WTC11 (cell line): ENCODE measurements at regions not wholly inside any gene's neighbourhood (a gene's known extent, or its start where the extent isn't known, plus 50 kb on each side); places are given as distances from the start of the nearest gene placed in this dataset.

Experiments
- ATAC-seq: fragments of 200-7000 bp; cut with Tn5 transposase; 2 replicates; pipeline ENCODE4 v1.10.0; 2021; ENCODE audit warnings: mild to moderate bottlenecking, moderate library complexity
- CTCF ChIA-PET: fragments of 300-600 bp; sonication (Branson Sonifier 250); formaldehyde crosslinking; loops from one replicate; lab custom pipeline; 2021; ENCODE audit warnings: antibody characterized with exemption; lab: Charles Lee
- POLR2A ChIA-PET: fragments of 350-600 bp; sonication (Branson Sonifier 250); formaldehyde crosslinking; loops from one replicate; lab custom pipeline; 2021; ENCODE audit warnings: antibody characterized with exemption; lab: Charles Lee
- DNase-seq: peaks from one replicate; pipeline ENCODE4 v3.0.0; 2021; ENCODE audit warnings: low spot score
- H3K27ac Mint-ChIP-seq: 2 replicates; pipeline ENCODE4 v1.8.0; 2021; ENCODE audit warnings: mixed read lengths
- H3K27me3 Mint-ChIP-seq: 2 replicates; pipeline ENCODE4 v1.8.0; 2021; ENCODE audit warnings: low read depth, mild to moderate bottlenecking, moderate library complexity, mixed read lengths
- H3K36me3 Mint-ChIP-seq: 2 replicates; pipeline ENCODE4 v1.8.0; 2021; ENCODE audit warnings: mixed read lengths
- H3K4me1 Mint-ChIP-seq: 2 replicates; pipeline ENCODE4 v1.8.0; 2022; ENCODE audit warnings: mixed read lengths
- H3K4me3 Mint-ChIP-seq: 2 replicates; pipeline ENCODE4 v1.8.0; 2021; ENCODE audit warnings: mild to moderate bottlenecking, moderate library complexity, mixed read lengths
- H3K9me3 Mint-ChIP-seq: 2 replicates; pipeline ENCODE4 v1.8.0; 2021; ENCODE audit warnings: mixed read lengths
- AFF4 ChIP-seq: sonication (generic); formaldehyde crosslinking; IDR thresholded peaks from 2 replicates; pipeline ENCODE4 v1.8.1; 2023; ENCODE audit warnings: mild to moderate bottlenecking, missing genetic modification reagents, borderline replicate concordance
- ATF6 ChIP-seq: sonication (generic); formaldehyde crosslinking; IDR thresholded peaks from 2 replicates; pipeline ENCODE4 v1.8.1; 2023; ENCODE audit warnings: mild to moderate bottlenecking, missing genetic modification reagents
- CREB1 ChIP-seq: sonication (generic); formaldehyde crosslinking; IDR thresholded peaks from 2 replicates; pipeline ENCODE4 v1.8.0; 2023; ENCODE audit warnings: mild to moderate bottlenecking, missing genetic modification reagents
- FOXJ3 ChIP-seq: sonication (generic); formaldehyde crosslinking; IDR thresholded peaks from 2 replicates; pipeline ENCODE4 v1.9.0; 2021; ENCODE audit warnings: missing genetic modification reagents, mild to moderate bottlenecking, borderline replicate concordance
- GABPB1 ChIP-seq: sonication (generic); formaldehyde crosslinking; IDR thresholded peaks from 2 replicates; pipeline ENCODE4 v1.8.1; 2023; ENCODE audit warnings: mild to moderate bottlenecking, missing genetic modification reagents
- GRHL2 ChIP-seq: fragments of 250-450 bp; sonication (Bioruptor Pico); IDR thresholded peaks from 2 replicates; pipeline ENCODE4 v1.8.0; 2022; ENCODE audit warnings: mild to moderate bottlenecking, moderate library complexity; ENCODE audit not compliant: insufficient replicate concordance, severe bottlenecking
- MAX ChIP-seq: sonication (generic); formaldehyde crosslinking; IDR thresholded peaks from 2 replicates; pipeline ENCODE4 v1.8.0; 2022; ENCODE audit warnings: mild to moderate bottlenecking, missing genetic modification reagents
- NR3C1 ChIP-seq: sonication (generic); formaldehyde crosslinking; conservative IDR thresholded peaks from 2 replicates; pipeline ENCODE4 v1.8.1; 2023; ENCODE audit warnings: low read depth, mild to moderate bottlenecking, missing genetic modification reagents
- RORB ChIP-seq: fragments of 250-450 bp; sonication (Bioruptor Pico); IDR thresholded peaks from 2 replicates; pipeline ENCODE4 v1.9.0; 2021; ENCODE audit warnings: mild to moderate bottlenecking
- TEAD1 ChIP-seq: sonication (generic); formaldehyde crosslinking; IDR thresholded peaks from 2 replicates; pipeline ENCODE4 v1.8.0; 2022; ENCODE audit warnings: mild to moderate bottlenecking, missing genetic modification reagents
- TP53 ChIP-seq: sonication (generic); formaldehyde crosslinking; IDR thresholded peaks from 2 replicates; pipeline ENCODE4 v1.8.1; 2023; ENCODE audit warnings: mild to moderate bottlenecking, missing genetic modification reagents
- ZNF263 ChIP-seq: sonication (generic); formaldehyde crosslinking; IDR thresholded peaks from 2 replicates; pipeline ENCODE4 v1.8.1; 2022; ENCODE audit warnings: low read depth, mild to moderate bottlenecking, moderate library complexity, missing genetic modification reagents
- ZNF317 ChIP-seq: sonication (generic); formaldehyde crosslinking; IDR thresholded peaks from 2 replicates; pipeline ENCODE4 v1.8.1; 2023; ENCODE audit warnings: low read depth, mild to moderate bottlenecking, moderate library complexity, missing genetic modification reagents, borderline replicate concordance
- ZNF416 ChIP-seq: fragments of 250-450 bp; sonication (Bioruptor Pico); IDR thresholded peaks from 2 replicates; pipeline ENCODE4 v1.9.0; 2021; ENCODE audit warnings: mild to moderate bottlenecking, inconsistent platforms
- TF ChIP-seq, protein P1 (sequence below): fragments of 250-450 bp; sonication (Bioruptor Pico); conservative IDR thresholded peaks from 2 replicates; pipeline ENCODE4 v1.9.0; 2021; ENCODE audit warnings: mild to moderate bottlenecking
- TF ChIP-seq, protein P2 (sequence below): fragments of 200-600 bp; IDR thresholded peaks from 2 replicates; pipeline ENCODE4 v1.8.0; 2022; ENCODE audit warnings: antibody characterized with exemption
- TF ChIP-seq, protein P3 (sequence below): fragments of 250-450 bp; sonication (Bioruptor Pico); IDR thresholded peaks from 2 replicates; pipeline ENCODE4 v2.1.2; 2022; ENCODE audit warnings: mild to moderate bottlenecking, moderate library complexity
- TF ChIP-seq, protein P4 (sequence below): sonication (generic); formaldehyde crosslinking; IDR thresholded peaks from 2 replicates; pipeline ENCODE4 v1.8.1; 2022; ENCODE audit warnings: mild to moderate bottlenecking, moderate library complexity, missing genetic modification reagents

DNA sequence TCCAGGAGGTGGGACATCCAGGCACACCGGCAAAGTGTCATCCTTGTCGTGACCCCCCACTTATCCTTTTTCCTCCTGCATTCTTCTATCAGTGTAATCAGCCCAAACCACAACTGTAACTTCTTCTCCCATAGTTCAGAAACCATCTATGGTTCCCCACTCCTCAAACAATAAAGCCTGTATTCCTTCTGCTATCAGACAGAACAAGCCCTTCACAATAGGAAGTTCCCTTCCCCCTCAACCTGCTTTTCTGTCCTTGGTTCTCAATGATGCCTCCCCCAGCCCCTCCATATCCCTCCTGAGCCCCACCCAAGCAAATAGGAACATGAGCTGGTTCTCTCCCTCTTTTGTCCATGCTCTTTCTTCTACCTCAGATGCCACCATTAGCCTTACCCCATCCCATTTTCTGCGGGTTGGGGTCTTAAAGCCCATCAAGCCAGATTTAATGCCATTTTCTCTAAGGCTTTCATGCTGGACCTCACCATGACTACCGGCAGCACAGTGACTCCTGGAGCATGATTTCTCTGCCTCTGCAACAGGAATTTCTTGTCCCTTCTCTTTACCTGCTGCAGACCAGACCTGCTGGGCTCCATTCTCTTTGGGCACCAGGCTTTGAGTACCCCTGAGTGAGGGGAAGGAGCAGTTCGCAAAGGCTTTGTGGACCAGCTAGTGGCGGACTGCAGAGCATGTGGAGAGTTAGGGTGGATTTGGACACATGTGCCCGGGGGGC is 92.8 kb upstream of the PAX2 start:
- Mint-ChIP-seq H3K4me3 (no peak overlapping the region), H3K9me3 (peaks cover 3% of the 10 kb centered on the region; the same call in 1 of the 2 replicates), H3K27ac (no peak overlapping the region), H3K4me1 (peaks cover 25% of the 10 kb centered on the region), H3K36me3 (no peaks in the 10 kb centered on the region), H3K27me3 (peaks cover 60% of the 10 kb centered on the region)
- no peak for ATAC-seq
- no peak for DNase-seq
- CTCF ChIA-PET = interaction anchor here (1.6 to 2.0 kb wide), 2 partner anchors 83 to 91 kb away, joined by 6 to 10 read pairs; no protein-coding TSS in a partner anchor
- TF ChIP-seq FOXJ3 (CRISPR knock-in tag) (no peak), ZNF263 (no peak), CREB1 (CRISPR knock-in tag) (no peak), NR3C1 (no peak), ZNF317 (CRISPR knock-in tag) (no peak), TEAD1 (CRISPR knock-in tag) (no peak), ZNF416 (CRISPR knock-in tag) (no peak), TP53 (CRISPR knock-in tag) (no peak)
- TF ChIP-seq, protein P1, sequence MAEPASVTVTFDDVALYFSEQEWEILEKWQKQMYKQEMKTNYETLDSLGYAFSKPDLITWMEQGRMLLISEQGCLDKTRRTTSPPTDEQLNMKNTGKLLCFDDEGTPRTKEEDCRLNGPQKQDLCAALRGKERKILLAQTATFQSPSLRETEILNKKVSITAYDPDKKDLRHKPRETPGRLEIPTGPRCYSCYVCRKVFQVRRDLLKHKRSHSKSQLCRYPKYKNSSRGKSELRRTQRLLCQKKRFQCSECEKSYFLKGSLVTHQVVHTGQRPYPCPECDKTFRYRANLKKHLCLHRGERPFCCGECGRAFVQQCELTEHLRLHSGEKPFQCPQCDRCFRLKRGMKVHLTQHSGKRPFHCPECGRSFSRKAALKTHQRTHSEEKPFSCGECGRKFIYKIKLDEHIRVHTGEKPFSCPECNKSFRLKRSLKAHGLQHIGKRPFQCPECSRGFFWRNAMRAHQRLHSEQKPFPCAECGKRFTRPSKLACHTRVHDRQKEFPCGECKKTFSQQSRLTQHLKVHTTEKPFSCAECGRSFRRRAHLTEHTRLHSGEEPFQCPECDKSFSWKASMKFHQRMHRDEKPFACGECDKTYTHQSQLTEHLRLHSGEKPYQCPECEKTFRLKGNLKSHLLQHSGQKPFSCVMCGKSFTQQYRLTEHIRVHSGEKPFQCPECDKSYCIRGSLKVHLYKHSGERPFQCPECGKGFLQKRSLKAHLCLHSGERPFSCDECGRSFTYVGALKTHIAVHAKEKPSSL (CRISPR knock-in tag) = no peak
- POLR2A ChIA-PET = no interaction called here

GRCh38 chr10:100653238-100653956 is 92.0 kb upstream of the PAX2 start:
- Mint-ChIP-seq H3K36me3 (no peaks in the 10 kb centered on the region), H3K4me1 (peaks cover 25% of the 10 kb centered on the region), H3K27ac (no peak overlapping the region), H3K9me3 (peaks cover 3% of the 10 kb centered on the region; the same call in 1 of the 2 replicates), H3K27me3 (peaks cover 68% of the 10 kb centered on the region), H3K4me3 (peak overlapping the region; percentile 35)
- ChIA-PET CTCF (interaction anchor here (1.6 to 2.0 kb wide), 2 partner anchors 84 to 90 kb away, joined by 6 to 10 read pairs; no protein-coding TSS in a partner anchor), POLR2A (no interaction called here)
- ATAC-seq (no peak), DNase-seq (no peak)
- TF ChIP-seq, protein P2, sequence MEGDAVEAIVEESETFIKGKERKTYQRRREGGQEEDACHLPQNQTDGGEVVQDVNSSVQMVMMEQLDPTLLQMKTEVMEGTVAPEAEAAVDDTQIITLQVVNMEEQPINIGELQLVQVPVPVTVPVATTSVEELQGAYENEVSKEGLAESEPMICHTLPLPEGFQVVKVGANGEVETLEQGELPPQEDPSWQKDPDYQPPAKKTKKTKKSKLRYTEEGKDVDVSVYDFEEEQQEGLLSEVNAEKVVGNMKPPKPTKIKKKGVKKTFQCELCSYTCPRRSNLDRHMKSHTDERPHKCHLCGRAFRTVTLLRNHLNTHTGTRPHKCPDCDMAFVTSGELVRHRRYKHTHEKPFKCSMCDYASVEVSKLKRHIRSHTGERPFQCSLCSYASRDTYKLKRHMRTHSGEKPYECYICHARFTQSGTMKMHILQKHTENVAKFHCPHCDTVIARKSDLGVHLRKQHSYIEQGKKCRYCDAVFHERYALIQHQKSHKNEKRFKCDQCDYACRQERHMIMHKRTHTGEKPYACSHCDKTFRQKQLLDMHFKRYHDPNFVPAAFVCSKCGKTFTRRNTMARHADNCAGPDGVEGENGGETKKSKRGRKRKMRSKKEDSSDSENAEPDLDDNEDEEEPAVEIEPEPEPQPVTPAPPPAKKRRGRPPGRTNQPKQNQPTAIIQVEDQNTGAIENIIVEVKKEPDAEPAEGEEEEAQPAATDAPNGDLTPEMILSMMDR = no peak
- TF ChIP-seq GABPB1 (CRISPR knock-in tag) (no peak), GRHL2 (CRISPR knock-in tag) (no peak), MAX (no peak), AFF4 (no peak), ATF6 (CRISPR knock-in tag) (no peak), RORB (CRISPR knock-in tag) (no peak)
- TF ChIP-seq, protein P3, sequence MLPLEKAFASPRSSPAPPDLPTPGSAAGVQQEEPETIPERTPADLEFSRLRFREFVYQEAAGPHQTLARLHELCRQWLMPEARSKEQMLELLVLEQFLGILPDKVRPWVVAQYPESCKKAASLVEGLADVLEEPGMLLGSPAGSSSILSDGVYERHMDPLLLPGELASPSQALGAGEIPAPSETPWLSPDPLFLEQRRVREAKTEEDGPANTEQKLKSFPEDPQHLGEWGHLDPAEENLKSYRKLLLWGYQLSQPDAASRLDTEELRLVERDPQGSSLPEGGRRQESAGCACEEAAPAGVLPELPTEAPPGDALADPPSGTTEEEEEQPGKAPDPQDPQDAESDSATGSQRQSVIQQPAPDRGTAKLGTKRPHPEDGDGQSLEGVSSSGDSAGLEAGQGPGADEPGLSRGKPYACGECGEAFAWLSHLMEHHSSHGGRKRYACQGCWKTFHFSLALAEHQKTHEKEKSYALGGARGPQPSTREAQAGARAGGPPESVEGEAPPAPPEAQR (CRISPR knock-in tag) = no peak
- TF ChIP-seq, protein P4, sequence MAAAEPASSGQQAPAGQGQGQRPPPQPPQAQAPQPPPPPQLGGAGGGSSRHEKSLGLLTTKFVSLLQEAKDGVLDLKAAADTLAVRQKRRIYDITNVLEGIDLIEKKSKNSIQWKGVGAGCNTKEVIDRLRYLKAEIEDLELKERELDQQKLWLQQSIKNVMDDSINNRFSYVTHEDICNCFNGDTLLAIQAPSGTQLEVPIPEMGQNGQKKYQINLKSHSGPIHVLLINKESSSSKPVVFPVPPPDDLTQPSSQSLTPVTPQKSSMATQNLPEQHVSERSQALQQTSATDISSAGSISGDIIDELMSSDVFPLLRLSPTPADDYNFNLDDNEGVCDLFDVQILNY = no peak
